Esophagus squamous epithelium (tissue), 4 donors: ENCODE measurements at regions not wholly inside any gene's neighbourhood (a gene's known extent, or its start where the extent isn't known, plus 50 kb on each side); places are given as distances from the start of the nearest gene placed in this dataset.
A peak's percentile ranks its signal among the peaks of the same experiment; 100 is the strongest.

Experiments used
- POLR2A ChIP-seq, 4 donors: fragments of 450-650 bp; IDR thresholded peaks; one replicate each; pipeline ENCODE4 v1.6.1; 2017; ENCODE audit warnings: antibody characterized with exemption in 4 of 4, mild to moderate bottlenecking in 4 of 4, moderate library complexity in 3 of 4
- TF ChIP-seq, protein P1 (sequence below), 6 experiments: fragments of 450-650 bp in 4 of 6; fragments of 200-600 bp in 2 of 6; sonication (generic) in 2 of 6; IDR thresholded peaks; one replicate each; pipeline ENCODE4 v1.5.1; 2016 to 2019; ENCODE audit warnings: antibody characterized with exemption in 6 of 6, mild to moderate bottlenecking in 4 of 6, moderate library complexity in 4 of 6

DNA sequence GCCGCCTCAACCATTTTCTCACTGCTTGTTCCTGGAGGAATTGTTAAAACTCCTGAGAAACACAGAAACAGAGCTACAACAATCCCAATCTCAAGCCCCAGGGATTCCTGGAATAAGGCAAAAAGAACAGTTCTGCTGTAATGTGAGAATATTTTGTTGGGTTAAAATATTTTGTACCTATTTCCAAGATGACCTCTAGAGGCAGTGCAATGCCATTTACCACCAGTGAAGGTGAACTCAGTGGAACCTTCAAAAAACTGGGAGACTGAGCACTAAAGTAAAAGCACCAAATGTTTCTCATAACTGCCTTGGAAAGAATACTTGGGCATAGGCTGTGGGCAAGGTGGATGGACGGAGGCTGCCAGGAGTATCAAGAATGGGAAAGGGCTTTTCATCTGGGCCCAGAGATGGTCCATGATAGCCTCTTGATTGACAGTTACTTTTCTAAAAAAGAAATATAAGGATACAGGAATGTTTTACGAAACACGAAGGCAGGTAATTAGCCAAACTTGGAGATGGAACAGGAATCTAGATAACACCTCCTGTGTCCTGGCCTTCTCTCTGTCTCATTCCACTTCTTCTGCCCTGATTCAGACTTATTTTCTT is 334.0 kb upstream of the FLRT2 start:
- TF ChIP-seq, protein P1, sequence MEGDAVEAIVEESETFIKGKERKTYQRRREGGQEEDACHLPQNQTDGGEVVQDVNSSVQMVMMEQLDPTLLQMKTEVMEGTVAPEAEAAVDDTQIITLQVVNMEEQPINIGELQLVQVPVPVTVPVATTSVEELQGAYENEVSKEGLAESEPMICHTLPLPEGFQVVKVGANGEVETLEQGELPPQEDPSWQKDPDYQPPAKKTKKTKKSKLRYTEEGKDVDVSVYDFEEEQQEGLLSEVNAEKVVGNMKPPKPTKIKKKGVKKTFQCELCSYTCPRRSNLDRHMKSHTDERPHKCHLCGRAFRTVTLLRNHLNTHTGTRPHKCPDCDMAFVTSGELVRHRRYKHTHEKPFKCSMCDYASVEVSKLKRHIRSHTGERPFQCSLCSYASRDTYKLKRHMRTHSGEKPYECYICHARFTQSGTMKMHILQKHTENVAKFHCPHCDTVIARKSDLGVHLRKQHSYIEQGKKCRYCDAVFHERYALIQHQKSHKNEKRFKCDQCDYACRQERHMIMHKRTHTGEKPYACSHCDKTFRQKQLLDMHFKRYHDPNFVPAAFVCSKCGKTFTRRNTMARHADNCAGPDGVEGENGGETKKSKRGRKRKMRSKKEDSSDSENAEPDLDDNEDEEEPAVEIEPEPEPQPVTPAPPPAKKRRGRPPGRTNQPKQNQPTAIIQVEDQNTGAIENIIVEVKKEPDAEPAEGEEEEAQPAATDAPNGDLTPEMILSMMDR (IDR thresholded peaks at IDR 0.05) = peak in 4 of 6 experiments; percentile 25 to 62 (median 42)
- TF ChIP-seq POLR2A (IDR thresholded peaks at IDR 0.05) = no peak
